Activated CD8-positive, alpha-beta T cell treated with anti-CD3 and anti-CD28 coated beads for 36 hours (primary cell): ENCODE measurements at regions not wholly inside any gene's neighbourhood (a gene's known extent, or its start where the extent isn't known, plus 50 kb on each side); places are given as distances from the start of the nearest gene placed in this dataset.
"Not testable (repeated sequence)": the region's sequence is repeated elsewhere in the genome, so short reads cannot be mapped to it uniquely, and the experiment has no call there.

Experiments
- ATAC-seq: fragments of 200-7000 bp; cut with Tn5 transposase; one replicate; pipeline ENCODE4 v1.10.0; 2021; ENCODE audit warnings: mild to moderate bottlenecking, moderate library complexity
- CTCF ChIA-PET: fragments of 350-600 bp; sonication (Branson Sonifier 250); formaldehyde crosslinking; loops from one replicate; lab custom pipeline; 2021; ENCODE audit warnings: antibody characterized with exemption; lab: Charles Lee
- POLR2A ChIA-PET: fragments of 350-600 bp; sonication (Branson Sonifier 250); formaldehyde crosslinking; loops from one replicate; lab custom pipeline; 2021; ENCODE audit warnings: antibody characterized with exemption; lab: Charles Lee
- DNase-seq: peaks from one replicate; pipeline ENCODE4 v3.0.0-alpha.2; 2020
- H3K27ac Mint-ChIP-seq: one replicate; pipeline ENCODE4 v1.8.0; 2021; ENCODE audit warnings: mild to moderate bottlenecking, mixed read lengths
- H3K27me3 Mint-ChIP-seq: one replicate; pipeline ENCODE4 v1.8.0; 2021; ENCODE audit warnings: mixed read lengths
- H3K36me3 Mint-ChIP-seq: one replicate; pipeline ENCODE4 v1.8.0; 2021; ENCODE audit warnings: low read depth, mixed read lengths
- H3K4me1 Mint-ChIP-seq: one replicate; pipeline ENCODE4 v1.8.0; 2021; ENCODE audit warnings: low read depth, mixed read lengths
- H3K4me3 Mint-ChIP-seq: one replicate; pipeline ENCODE4 v1.8.0; 2021; ENCODE audit warnings: mild to moderate bottlenecking, moderate library complexity, mixed read lengths
- H3K9me3 Mint-ChIP-seq: one replicate; pipeline ENCODE4 v1.8.0; 2021; ENCODE audit warnings: mixed read lengths
- intact Hi-C: fragments of 100-400 bp; cut with micrococcal nuclease; formaldehyde crosslinking; loops from one replicate; pipeline ENCODE4 v1.10.0; 2022
- TF ChIP-seq, protein P1 (sequence below): fragments of 200-600 bp; IDR thresholded peaks from one replicate; pipeline ENCODE4 v1.8.0; 2022; ENCODE audit warnings: antibody characterized with exemption, mild to moderate bottlenecking

DNA sequence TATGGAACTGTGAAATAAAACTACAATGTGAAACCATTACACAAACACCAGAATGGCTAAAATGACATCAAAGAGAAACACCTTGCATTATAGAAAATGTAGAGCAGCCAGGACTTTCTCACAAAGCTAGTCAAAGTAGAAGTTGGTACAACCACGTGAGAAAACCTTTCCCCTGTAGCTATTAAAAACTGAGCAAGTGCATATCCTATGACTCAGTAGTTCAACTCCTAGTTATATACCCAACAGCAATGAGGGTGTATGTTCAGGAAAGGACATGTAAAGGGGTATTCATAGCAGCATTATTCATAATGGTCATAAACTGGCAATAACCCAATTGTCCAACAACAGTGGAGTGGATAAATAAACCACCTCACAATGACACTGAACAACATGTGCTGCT, 177.5 kb upstream of the NUDT10 start:
- DNase-seq (no peak), ATAC-seq (peak; percentile 68)
- CTCF ChIA-PET, result interaction anchor here (1.6 kb wide), 1 partner anchor 306 kb away, joined by 4 read pairs; no protein-coding TSS in a partner anchor
- H3K27ac Mint-ChIP-seq, result no peak overlapping the region
- H3K36me3 Mint-ChIP-seq, result no peaks in the 10 kb centered on the region
- H3K9me3 Mint-ChIP-seq, result no peaks in the 10 kb centered on the region
- TF ChIP-seq, protein P1, sequence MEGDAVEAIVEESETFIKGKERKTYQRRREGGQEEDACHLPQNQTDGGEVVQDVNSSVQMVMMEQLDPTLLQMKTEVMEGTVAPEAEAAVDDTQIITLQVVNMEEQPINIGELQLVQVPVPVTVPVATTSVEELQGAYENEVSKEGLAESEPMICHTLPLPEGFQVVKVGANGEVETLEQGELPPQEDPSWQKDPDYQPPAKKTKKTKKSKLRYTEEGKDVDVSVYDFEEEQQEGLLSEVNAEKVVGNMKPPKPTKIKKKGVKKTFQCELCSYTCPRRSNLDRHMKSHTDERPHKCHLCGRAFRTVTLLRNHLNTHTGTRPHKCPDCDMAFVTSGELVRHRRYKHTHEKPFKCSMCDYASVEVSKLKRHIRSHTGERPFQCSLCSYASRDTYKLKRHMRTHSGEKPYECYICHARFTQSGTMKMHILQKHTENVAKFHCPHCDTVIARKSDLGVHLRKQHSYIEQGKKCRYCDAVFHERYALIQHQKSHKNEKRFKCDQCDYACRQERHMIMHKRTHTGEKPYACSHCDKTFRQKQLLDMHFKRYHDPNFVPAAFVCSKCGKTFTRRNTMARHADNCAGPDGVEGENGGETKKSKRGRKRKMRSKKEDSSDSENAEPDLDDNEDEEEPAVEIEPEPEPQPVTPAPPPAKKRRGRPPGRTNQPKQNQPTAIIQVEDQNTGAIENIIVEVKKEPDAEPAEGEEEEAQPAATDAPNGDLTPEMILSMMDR, result no peak
- H3K4me1 Mint-ChIP-seq, result no peaks in the 10 kb centered on the region
- intact Hi-C loops, result no loop called here
- no peak overlapping the region for H3K4me3 Mint-ChIP-seq
- H3K27me3 Mint-ChIP-seq, result no peaks in the 10 kb centered on the region
- POLR2A ChIA-PET, result no interaction called here

- no peak for DNase-seq
- no peaks in the 10 kb centered on the region for H3K27me3 Mint-ChIP-seq
- intact Hi-C loops, result no loop called here
- CTCF ChIA-PET, result interaction anchor here (0.9 to 1.6 kb wide), 2 partner anchors 13 to 306 kb away, joined by 3 to 4 read pairs; no protein-coding TSS in a partner anchor
- H3K36me3 Mint-ChIP-seq, result no peaks in the 10 kb centered on the region
- ATAC-seq, result no peak
- POLR2A ChIA-PET, result no interaction called here
- no peaks in the 10 kb centered on the region for H3K4me1 Mint-ChIP-seq
- no peak overlapping the region for H3K27ac Mint-ChIP-seq
- H3K4me3 Mint-ChIP-seq, result no peak overlapping the region
- H3K9me3 Mint-ChIP-seq, result no peaks in the 10 kb centered on the region
- TF ChIP-seq, protein P1, result no peak
Measured at GRCh38 chrX:51155566-51155965, 177.1 kb upstream of the NUDT10 start.

DNA sequence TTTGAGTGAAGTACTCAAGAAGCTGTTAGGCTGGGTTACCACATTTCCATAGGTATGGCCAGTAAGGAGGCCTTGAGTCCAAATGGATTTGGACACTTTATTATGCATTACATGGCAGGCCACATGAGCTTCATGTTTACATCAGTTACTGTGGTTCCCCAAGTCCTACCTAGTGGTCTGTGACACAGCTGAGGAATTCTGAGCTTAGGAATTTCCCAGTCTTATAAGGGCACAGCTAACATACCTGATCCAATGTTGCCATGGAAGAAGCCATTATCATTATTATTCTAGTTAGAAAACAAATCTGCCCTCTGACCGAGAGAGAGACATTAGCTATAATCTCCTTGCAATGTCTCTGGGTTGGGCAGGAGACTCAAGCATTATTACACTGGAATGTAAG, 174.4 kb upstream of the NUDT10 start:
- CTCF ChIA-PET, result no interaction called here
- DNase-seq (no peak), ATAC-seq (no peak)
- Mint-ChIP-seq H3K4me1 (no peaks in the 10 kb centered on the region), H3K27me3 (no peaks in the 10 kb centered on the region), H3K9me3 (no peaks in the 10 kb centered on the region), H3K36me3 (no peaks in the 10 kb centered on the region), H3K27ac (no peak overlapping the region), H3K4me3 (no peak overlapping the region)
- TF ChIP-seq, protein P1, result no peak
- intact Hi-C loops, result no loop called here
- POLR2A ChIA-PET, result no interaction called here

- intact Hi-C loops, result not testable (repeated sequence)
Measured at GRCh38 chrX:51159378-51159777, 173.2 kb upstream of the NUDT10 start.

GRCh38 chrX:51163730-51164129, 168.9 kb upstream of the NUDT10 start:
- intact Hi-C loops, result no loop called here
- ATAC-seq, result no peak
- Mint-ChIP-seq H3K9me3 (no peaks in the 10 kb centered on the region), H3K4me3 (no peak overlapping the region), H3K27me3 (no peaks in the 10 kb centered on the region), H3K27ac (no peak overlapping the region), H3K36me3 (no peaks in the 10 kb centered on the region), H3K4me1 (no peaks in the 10 kb centered on the region)
- POLR2A ChIA-PET, result no interaction called here
- TF ChIP-seq, protein P1, result no peak
- CTCF ChIA-PET, result no interaction called here
- no peak for DNase-seq

More at GRCh38 chrX:51159378-51159777, 173.2 kb upstream of the NUDT10 start:
- DNase-seq, H3K27ac Mint-ChIP-seq, H3K9me3 Mint-ChIP-seq, H3K4me3 Mint-ChIP-seq, H3K27me3 Mint-ChIP-seq, H3K36me3 Mint-ChIP-seq, CTCF ChIA-PET, POLR2A ChIA-PET, H3K4me1 Mint-ChIP-seq, ATAC-seq: not testable (repeated sequence)

DNA sequence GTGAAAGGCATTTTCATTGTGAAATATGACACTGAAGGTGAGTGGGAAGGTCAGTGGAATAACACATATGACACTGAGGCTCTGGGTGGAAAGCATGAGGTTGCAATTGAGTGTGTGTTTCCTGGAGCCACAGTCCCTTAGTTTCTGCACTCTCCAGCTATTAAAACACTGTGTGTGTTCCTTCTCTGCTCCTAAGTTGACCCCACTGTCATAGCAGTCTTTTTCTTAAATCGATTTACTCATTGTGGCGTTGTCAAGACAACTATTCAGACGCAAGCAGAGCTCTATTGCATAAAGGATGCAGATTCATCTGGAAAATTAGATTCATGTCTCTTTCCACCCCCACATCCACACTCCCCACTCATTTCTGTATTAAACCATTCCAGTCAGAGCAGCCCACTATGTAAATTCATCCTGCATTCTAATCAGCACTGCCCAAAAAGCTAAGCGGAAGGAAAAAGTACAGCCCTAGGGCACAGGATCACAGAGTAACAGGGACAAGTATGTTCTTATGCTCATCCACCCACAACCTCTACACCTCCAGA, 154.2 kb upstream of the NUDT10 start:
- H3K9me3 Mint-ChIP-seq, H3K4me3 Mint-ChIP-seq, H3K27me3 Mint-ChIP-seq, H3K4me1 Mint-ChIP-seq, ATAC-seq, CTCF ChIA-PET, DNase-seq, H3K27ac Mint-ChIP-seq, H3K36me3 Mint-ChIP-seq, intact Hi-C loops: not testable (repeated sequence)
- POLR2A ChIA-PET, result interaction anchor here (0.5 kb wide), 1 partner anchor 695 kb away, joined by 3 read pairs; no protein-coding TSS in a partner anchor

GRCh38 chrX:51179805-51180204, 152.8 kb upstream of the NUDT10 start:
- intact Hi-C loops, CTCF ChIA-PET, ATAC-seq, DNase-seq, H3K4me1 Mint-ChIP-seq, H3K27me3 Mint-ChIP-seq, H3K27ac Mint-ChIP-seq, H3K4me3 Mint-ChIP-seq, H3K9me3 Mint-ChIP-seq, H3K36me3 Mint-ChIP-seq, POLR2A ChIA-PET: not testable (repeated sequence)
